ENCODE measurements at regions not wholly inside any gene's neighbourhood (a gene's known extent, or its start where the extent isn't known, plus 50 kb on each side); places are given as distances from the start of the nearest gene placed in this dataset.

DNA sequence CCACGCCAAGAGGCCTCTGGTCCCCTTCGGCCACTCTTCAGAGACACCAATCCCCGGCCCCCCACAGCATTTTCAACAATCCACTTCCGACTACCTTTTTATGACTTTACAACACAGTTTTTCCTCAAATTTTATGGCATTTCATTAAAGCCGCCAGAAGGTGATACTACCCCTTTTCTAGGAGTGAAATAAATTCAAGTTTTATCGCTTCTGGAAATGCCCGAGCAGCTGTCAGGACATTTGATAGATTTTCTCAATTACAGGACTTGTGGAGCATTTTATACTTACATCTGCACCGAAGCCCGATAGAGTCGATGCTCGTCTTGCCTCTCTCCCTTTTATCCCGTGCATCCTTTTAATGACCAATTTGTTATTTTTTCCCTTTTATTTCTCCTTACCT, 108.1 kb upstream of the CREB1 start:
- WGBS, 2 donors: 84 to 85% methylated on average over 12 of the region's 12 CpGs

DNA sequence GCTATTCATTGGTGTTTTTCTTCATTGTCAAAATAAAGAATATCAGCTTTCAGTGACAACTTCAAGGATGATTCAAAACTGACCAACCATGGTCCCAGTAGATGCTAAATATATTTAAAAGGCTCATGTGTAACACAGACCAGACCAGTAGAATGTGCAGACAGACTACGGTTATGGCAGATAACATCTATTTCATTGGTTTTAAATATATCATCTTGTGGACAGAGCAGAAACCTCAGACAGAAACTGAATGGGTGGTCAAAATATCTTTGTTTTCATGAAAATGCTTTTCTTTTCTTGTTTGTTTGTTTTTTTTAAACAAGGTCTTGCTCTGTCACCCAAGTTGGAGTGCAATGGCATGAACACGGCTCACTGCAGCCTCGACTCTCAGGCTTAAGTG, 107.4 kb upstream of the CREB1 start:
- 86 to 88% methylated on average over 3 of the region's 3 CpGs for WGBS, 2 donors
- TF ChIP-seq, protein P1, sequence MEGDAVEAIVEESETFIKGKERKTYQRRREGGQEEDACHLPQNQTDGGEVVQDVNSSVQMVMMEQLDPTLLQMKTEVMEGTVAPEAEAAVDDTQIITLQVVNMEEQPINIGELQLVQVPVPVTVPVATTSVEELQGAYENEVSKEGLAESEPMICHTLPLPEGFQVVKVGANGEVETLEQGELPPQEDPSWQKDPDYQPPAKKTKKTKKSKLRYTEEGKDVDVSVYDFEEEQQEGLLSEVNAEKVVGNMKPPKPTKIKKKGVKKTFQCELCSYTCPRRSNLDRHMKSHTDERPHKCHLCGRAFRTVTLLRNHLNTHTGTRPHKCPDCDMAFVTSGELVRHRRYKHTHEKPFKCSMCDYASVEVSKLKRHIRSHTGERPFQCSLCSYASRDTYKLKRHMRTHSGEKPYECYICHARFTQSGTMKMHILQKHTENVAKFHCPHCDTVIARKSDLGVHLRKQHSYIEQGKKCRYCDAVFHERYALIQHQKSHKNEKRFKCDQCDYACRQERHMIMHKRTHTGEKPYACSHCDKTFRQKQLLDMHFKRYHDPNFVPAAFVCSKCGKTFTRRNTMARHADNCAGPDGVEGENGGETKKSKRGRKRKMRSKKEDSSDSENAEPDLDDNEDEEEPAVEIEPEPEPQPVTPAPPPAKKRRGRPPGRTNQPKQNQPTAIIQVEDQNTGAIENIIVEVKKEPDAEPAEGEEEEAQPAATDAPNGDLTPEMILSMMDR (IDR thresholded peaks at IDR 0.05): no peak
- TF ChIP-seq POLR2A (IDR thresholded peaks at IDR 0.05): no peak
- intact Hi-C loops (cut with DNase I; ENCODE audit: low total_unique reads): no loop called here
- H3K4me3 ChIP-seq (ENCODE audit: low read depth, poor library complexity, severe bottlenecking): no peak overlapping the region
- DNase-seq (ENCODE audit: low spot score in 2 of 2): no peak

More for the DNA sequence above, 108.1 kb upstream of the CREB1 start:
- intact Hi-C loops (cut with DNase I; ENCODE audit: low total_unique reads): no loop called here
- TF ChIP-seq, protein P1 (IDR thresholded peaks at IDR 0.05): no peak
- TF ChIP-seq POLR2A (IDR thresholded peaks at IDR 0.05): no peak
- no peak overlapping the region for H3K4me3 ChIP-seq (ENCODE audit: low read depth, poor library complexity, severe bottlenecking)
- no peak for DNase-seq (ENCODE audit: low spot score in 2 of 2)

DNA sequence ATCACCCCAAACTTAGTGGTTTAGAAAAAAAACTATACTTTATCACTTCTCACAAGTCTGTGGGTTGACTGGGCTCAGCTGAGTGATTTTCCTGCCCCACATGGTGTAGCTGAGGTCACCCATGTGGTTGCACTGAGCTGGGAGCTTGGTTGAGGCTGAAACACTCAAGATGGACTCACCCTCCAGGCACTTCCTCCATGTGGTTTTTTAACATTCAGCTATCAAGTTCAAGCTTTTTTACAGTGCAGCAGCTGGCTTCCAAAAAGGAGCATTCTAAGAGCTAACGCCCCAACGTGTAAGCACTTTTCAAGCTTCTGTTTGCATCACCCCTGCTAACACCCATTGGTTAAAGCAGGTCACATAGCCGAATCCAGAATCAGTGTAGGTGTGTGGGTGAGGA, 105.9 kb upstream of the CREB1 start:
- no peak for TF ChIP-seq POLR2A (IDR thresholded peaks at IDR 0.05)
- TF ChIP-seq, protein P1 (IDR thresholded peaks at IDR 0.05): no peak
- no peak for DNase-seq (ENCODE audit: low spot score in 2 of 2)
- WGBS, 2 donors: 73 to 77% methylated on average over 3 of the region's 3 CpGs
- no peak overlapping the region for H3K4me3 ChIP-seq (ENCODE audit: low read depth, poor library complexity, severe bottlenecking)
- intact Hi-C loops (cut with DNase I; ENCODE audit: low total_unique reads): no loop called here

DNA sequence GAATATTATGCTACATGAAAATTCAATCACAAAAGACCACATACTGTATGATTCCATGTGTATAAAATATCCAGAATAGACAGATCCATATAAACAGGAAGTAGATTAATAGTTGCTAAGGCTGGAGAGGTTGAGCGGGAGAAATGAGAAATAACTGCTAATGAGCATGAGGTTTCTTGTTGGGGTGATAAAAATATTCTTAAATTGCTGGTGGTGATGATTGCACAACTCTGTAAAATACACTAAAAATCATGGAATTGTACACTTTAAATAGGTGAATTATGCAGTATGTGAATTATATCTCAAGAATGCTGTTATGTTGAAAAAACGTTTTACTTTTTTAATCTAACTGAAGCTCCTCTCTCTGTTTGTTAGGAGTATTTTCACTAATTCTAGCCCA, 101.8 kb upstream of the CREB1 start:
- no peak overlapping the region for H3K4me3 ChIP-seq (ENCODE audit: low read depth, poor library complexity, severe bottlenecking)
- 74 to 78% methylated on average over 2 of the region's 2 CpGs for WGBS, 2 donors
- TF ChIP-seq, protein P1 (IDR thresholded peaks at IDR 0.05): no peak
- no peak for TF ChIP-seq POLR2A (IDR thresholded peaks at IDR 0.05)
- intact Hi-C loops (cut with DNase I; ENCODE audit: low total_unique reads): no loop called here
- DNase-seq (ENCODE audit: low spot score in 2 of 2): no peak

DNA sequence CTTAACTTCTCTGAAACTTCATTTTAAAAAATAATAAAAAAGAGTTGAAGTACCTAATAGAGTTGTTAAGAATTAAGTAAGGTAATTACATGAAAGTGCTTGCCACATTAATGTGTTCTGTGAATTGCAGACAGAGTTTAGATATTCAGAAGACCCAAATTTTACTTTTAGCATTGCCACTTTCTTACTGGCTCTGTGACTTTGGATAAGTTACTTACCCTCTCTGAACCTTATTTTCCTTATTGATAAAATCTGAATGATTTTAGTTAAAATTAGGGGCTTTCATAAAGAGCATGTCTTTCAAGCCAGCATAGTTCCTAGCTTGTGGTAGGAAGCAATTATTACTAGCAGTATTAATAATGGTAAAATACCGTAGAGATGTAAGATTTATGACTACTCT, 101.2 kb upstream of the CREB1 start:
- 87 to 91% methylated on average over 1 of the region's 1 CpG for WGBS, 2 donors
- TF ChIP-seq, protein P1 (IDR thresholded peaks at IDR 0.05): no peak
- TF ChIP-seq POLR2A (IDR thresholded peaks at IDR 0.05): no peak
- no peak overlapping the region for H3K4me3 ChIP-seq (ENCODE audit: low read depth, poor library complexity, severe bottlenecking)
- intact Hi-C loops (cut with DNase I; ENCODE audit: low total_unique reads): no loop called here
- DNase-seq (ENCODE audit: low spot score in 2 of 2): no peak

DNA sequence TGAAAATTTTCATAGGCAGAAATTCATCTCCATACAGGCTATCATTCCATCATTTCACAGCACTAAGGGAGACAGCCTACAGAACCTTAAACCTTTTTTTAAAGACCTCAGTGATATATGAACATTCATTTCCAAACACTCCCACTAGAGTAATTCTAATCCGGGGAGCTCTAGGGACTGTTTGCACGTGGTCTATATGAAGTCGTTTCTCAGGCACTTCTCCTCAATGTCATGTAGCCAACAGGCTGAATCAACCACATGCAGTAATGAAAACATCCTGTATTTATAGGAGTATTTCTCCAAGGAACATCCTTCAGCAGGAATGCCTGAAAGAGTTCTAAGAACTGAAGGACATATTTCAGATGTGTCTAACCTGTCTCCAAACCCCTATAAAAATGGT, 97.3 kb upstream of the CREB1 start:
- H3K4me3 ChIP-seq (ENCODE audit: low read depth, poor library complexity, severe bottlenecking): no peak overlapping the region
- no peak for DNase-seq (ENCODE audit: low spot score in 2 of 2)
- 47 to 52% methylated on average over 3 of the region's 3 CpGs for WGBS, 2 donors
- intact Hi-C loops (cut with DNase I; ENCODE audit: low total_unique reads): no loop called here
- TF ChIP-seq POLR2A (IDR thresholded peaks at IDR 0.05): no peak
- TF ChIP-seq, protein P1 (IDR thresholded peaks at IDR 0.05): no peak

All from lower leg skin (tissue), 4 donors.